GM21619 (cell line): ENCODE measurements at regions not wholly inside any gene's neighbourhood (a gene's known extent, or its start where the extent isn't known, plus 50 kb on each side); places are given as distances from the start of the nearest gene placed in this dataset.

Experiments
- ATAC-seq: cut with Tn5 transposase; IDR thresholded peaks from one replicate; pipeline ENCODE4 v1.9.1; 2021; ENCODE audit not compliant: unreplicated experiment

- no peak for ATAC-seq
Observed at GRCh38 chr14:36465178-36465577, 54.9 kb downstream of the NKX2-1 start.

- no peak for ATAC-seq
Observed at GRCh38 chr14:36462890-36463289, 57.1 kb downstream of the NKX2-1 start.

DNA sequence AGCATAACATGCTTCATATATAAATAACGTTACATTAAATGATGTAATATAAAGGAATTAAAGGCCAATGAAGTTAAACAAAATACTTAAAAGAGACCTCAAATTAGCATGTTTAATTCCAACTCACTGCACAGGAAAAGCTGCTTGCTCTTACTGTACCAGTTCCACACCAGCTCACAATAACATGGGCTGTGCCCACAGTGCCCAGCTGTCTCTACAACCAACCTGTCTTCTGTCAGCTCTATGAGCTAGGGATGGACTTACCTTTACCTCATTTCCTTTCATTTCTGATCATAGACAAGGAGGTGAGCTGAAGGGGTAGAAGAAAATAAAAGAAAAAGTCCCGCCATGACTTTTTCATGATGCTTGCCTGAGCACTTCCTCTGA, 64.8 kb downstream of the NKX2-1 start:
- ATAC-seq: no peak

DNA sequence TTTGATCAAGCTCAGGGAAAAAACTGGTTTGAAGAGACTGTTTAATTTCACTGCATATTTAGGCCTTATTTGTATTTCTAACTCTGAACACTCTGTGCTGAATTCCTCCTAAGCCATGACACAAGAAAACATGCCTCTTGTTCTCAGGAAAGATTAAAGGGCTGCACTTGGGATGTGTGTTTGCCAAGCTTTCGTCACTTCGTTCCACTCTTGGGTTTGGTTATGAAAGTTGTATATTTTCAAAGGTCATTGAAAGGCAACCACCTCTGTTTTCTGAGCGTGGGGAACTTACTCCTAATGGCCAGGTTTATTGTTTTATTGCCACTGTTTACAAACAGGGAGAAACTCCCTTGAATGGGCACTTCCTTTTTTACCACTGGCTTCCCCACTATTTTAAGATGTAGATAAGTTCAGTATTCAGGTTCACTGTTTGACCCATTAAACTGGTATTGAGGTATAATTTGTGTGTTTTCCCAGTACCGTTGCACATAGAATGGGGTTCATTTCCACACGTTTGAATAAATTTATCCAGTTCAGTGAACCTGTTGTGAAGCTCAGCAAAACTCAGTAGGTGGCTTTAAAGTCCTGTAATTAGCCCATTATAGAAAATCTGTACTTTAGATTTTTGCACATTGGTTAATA, 65.3 kb downstream of the NKX2-1 start:
- no peak for ATAC-seq

- no peak for ATAC-seq
Observed at GRCh38 chr14:36452860-36453259, 67.2 kb downstream of the NKX2-1 start.

GRCh38 chr14:36451310-36452065, 68.5 kb downstream of the NKX2-1 start:
- ATAC-seq: no peak

GRCh38 chr14:36450550-36450949, 69.5 kb downstream of the NKX2-1 start:
- no peak for ATAC-seq

DNA sequence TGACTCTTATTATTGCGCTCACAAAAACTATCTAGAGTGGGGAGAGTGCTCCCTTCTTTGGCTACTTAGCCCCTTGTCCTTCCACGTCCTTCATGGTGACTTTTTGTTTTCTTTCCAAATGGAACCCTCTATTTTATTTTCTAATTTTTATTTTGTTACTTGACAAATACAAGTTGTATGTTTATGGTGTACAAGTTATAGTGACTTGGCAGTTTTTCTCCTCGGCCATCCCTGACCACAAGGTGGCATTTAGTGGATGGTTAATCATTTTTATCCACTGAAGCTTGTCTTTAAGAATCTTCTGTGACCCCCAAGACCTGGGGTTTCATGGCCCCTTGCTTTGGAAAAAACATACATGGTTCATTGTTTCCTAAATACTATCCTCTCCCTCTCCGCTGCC, 70.1 kb downstream of the NKX2-1 start:
- no peak for ATAC-seq

- ATAC-seq: no peak
Observed at GRCh38 chr14:36443374-36443773, 76.7 kb downstream of the NKX2-1 start.

- no peak for ATAC-seq
Observed at GRCh38 chr14:36442824-36443241, 77.2 kb downstream of the NKX2-1 start.

DNA sequence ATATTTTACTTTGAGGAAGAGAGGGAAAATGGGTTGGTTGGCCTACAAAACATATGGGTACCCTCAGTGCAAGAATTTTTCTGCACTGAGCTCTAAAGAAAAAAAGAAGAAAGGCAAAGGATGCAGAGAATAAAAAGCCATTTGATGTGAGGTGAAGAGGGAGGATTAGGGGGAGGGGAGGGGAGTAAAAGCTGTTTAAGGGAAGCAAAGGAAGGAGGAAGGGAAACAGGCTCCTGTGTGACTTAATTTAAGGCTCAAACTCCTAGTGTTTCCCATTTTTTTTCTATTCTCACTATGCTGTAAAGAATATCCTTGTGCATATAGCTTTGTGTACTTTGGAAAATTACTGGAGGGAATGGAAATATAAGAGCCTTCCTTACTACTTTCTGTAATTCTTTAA, 78.7 kb downstream of the NKX2-1 start:
- ATAC-seq: no peak

- ATAC-seq: no peak
Observed at GRCh38 chr14:36439766-36440165, 80.3 kb downstream of the NKX2-1 start.

GRCh38 chr14:36438883-36439282, 81.1 kb downstream of the NKX2-1 start:
- ATAC-seq: no peak

GRCh38 chr14:36430662-36431084, 89.4 kb downstream of the NKX2-1 start:
- no peak for ATAC-seq

DNA sequence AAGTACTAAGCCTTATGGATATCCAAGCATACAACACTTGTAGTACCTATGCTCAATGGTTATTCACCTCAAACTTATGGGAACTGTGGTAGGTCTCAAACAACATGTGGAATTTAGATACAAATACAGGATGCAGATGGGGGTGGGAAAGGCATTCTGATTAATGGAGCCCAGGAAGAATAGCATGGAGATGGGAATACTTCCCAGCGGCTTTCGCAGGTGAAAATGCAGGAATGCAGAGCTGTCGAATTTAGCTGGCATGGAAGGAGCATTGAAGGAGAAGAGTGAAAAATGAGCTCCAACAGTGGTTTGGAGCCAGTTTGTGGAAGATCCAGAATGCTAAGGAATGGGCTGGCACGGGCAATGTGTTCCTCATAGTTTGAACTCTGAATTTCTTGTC, 89.9 kb downstream of the NKX2-1 start:
- ATAC-seq: no peak

DNA sequence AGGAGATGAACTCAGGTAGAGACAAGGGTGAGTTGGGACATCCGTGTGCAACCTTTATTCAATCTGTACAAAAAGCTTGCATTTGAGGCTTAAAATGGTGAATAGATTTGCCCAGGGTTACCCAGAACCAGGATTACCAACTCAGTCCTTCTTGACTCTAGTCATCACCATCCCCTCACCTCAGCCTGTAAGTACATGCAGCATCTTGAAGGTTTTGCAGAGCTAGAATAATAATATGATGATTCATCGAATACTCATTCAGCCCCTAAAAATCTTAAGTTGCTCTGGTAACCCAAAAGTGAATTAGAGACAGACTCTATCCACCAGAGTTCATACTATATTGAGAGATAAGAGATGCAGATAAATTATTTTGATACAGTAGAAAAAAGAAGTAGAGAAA, 90.3 kb downstream of the NKX2-1 start:
- no peak for ATAC-seq

GRCh38 chr14:36428350-36428749, 91.7 kb downstream of the NKX2-1 start:
- no peak for ATAC-seq

GRCh38 chr14:36426836-36427235, 93.2 kb downstream of the NKX2-1 start:
- ATAC-seq: no peak

DNA sequence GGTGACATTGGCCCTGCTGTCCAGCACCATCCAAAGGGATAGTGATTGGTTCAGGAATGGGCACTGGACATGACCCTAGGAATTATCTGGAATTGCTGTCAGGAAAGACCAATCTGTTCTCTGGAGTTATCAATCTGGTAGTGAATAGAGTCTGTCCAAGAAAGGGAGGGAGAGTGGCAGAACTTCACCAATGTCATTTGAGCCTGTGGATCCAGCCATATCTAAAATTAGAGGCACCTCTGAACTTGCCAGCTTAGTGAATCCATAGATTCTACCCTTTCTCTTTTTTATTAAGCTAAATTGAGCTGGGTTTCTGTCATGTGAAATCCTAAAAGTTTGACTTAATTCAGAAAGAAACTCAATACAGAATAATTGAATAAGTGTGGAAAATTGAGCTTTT, 93.9 kb downstream of the NKX2-1 start:
- ATAC-seq: no peak

DNA sequence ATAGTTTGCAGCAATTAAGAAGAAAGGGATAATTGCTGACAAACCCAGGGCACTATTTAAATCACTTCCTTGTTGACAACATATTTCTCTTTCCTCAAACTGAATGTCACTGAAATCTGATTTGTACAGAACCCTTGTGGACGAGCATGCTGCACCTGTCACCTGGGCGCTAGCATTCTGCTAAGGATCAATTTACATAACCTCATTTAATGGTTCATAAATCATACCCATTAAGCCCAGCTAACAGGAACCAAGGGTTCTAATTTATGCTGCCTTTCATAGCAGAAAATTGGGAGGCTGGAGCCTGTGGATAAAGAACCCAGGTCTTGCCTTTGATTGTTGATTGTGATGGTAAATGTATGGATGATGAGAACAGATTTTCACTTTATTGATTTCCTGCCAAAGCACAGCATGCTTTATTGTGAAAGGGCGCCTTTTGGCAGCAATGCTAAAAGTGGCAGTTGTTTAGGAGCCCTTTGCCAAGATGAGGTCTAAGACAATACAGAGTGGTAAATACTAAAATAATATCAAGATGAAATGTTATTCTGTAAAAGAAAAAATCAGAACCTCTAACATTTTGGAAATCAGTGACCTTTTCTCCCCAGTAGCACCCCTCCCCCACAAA, 95.4 kb downstream of the NKX2-1 start:
- ATAC-seq: no peak

DNA sequence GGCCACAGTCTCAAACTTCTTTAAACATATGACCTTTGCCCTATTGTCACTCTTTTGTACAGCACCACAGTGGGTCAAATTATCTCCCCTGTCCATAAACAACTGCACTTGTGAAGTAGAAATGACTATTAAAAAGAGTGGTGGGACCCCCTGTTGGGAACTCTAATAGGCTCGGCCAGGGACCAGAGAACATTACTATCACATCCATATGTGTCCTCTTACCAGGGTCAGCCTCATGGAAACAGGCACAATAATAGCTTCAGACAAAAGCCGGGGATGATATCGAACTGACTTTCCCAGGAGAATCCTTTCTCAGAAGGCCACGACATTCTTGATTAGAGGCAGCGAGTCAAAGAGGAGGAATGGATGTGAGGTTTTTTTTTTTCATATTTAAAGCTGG, 96.6 kb downstream of the NKX2-1 start:
- ATAC-seq: no peak

- ATAC-seq: no peak
Observed at GRCh38 chr14:36420149-36420687, 99.8 kb upstream of the MBIP start.
